Astrocyte of the cerebellum (primary cell): ENCODE measurements at regions not wholly inside any gene's neighbourhood (a gene's known extent, or its start where the extent isn't known, plus 50 kb on each side); places are given as distances from the start of the nearest gene placed in this dataset.

Experiments
- DNase-seq: peaks from one replicate; pipeline ENCODE4 v3.0.0-alpha.2; 2011; ENCODE audit warnings: low read depth
- H3K4me3 ChIP-seq: 2 replicates; pipeline ENCODE4 v1.5.1; 2011; ENCODE audit warnings: mild to moderate bottlenecking, low read depth, low read length, moderate library complexity
- in situ Hi-C: cut with HindIII; loops from 2 replicates; pipeline ENCODE4 v1.10.0; 2017; ENCODE audit warnings: low sequenced_read_pairs
- TF ChIP-seq, protein P1 (sequence below): IDR thresholded peaks from 2 replicates; pipeline ENCODE4 v1.5.1; 2012; ENCODE audit warnings: low read length, low read depth, moderate library complexity, mild to moderate bottlenecking; ENCODE audit errors: missing control alignments

DNA sequence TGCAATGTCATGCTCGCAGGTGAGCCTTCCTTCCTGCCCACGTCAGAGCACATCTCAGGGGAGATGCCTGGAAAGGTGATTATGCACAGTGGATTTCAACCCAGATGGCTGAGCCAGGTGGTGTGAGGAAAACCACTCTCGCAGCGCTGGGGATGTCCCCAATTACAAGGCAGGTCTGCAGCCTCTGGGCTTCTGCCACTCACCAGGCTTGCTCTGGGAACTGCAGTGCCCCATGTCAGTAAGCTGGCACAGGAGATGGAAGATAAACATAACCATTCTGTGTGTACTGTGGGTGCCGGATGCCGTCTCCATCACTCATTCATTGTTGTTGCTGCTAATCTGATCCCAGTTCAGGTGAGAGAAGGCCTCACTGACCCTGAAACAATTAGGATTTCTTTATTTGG lies 222.9 kb upstream of the PITRM1 start:
- TF ChIP-seq, protein P1, sequence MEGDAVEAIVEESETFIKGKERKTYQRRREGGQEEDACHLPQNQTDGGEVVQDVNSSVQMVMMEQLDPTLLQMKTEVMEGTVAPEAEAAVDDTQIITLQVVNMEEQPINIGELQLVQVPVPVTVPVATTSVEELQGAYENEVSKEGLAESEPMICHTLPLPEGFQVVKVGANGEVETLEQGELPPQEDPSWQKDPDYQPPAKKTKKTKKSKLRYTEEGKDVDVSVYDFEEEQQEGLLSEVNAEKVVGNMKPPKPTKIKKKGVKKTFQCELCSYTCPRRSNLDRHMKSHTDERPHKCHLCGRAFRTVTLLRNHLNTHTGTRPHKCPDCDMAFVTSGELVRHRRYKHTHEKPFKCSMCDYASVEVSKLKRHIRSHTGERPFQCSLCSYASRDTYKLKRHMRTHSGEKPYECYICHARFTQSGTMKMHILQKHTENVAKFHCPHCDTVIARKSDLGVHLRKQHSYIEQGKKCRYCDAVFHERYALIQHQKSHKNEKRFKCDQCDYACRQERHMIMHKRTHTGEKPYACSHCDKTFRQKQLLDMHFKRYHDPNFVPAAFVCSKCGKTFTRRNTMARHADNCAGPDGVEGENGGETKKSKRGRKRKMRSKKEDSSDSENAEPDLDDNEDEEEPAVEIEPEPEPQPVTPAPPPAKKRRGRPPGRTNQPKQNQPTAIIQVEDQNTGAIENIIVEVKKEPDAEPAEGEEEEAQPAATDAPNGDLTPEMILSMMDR, result no peak
- in situ Hi-C loops, result no loop called here
- no peak for DNase-seq
- no peak overlapping the region for H3K4me3 ChIP-seq

DNA sequence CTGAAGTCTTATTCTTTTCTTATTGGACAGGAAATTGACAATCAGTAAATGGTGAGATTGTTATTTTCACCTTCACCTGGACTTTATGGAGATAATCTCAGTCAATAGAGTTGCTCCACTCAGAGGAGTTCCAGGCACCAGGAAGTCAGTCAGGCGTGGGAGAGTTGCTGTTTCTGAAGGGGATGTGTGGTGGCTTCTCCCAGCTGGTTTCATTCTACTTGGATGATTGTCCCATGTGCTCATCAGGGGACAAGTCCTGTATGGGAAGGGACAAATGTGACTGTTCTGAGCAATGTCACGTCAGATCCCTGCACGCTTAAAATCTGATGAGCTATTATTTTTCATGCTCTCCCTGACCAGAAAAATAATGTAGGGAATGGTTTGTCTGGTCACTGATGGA lies 222.5 kb upstream of the PITRM1 start:
- no peak overlapping the region for H3K4me3 ChIP-seq
- in situ Hi-C loops, result no loop called here
- TF ChIP-seq, protein P1, result no peak
- DNase-seq, result no peak

DNA sequence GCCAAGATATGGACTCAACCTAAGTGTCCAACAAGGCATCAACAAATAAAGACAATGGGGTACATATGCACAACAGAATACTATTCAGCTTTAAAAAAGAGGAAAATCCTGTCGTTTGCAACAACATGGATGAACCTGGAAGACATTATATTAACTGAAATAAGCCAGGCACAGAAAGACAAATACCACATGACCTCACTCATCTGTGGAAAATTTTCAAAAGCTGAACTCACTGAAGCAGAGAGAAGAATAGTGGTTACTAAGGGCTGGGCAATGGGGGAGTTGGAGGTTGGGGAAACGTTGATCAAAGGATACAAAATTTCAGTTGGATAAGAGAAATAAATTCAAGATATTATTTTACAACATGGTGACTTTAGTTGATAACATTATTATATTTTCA lies 221.4 kb upstream of the PITRM1 start:
- H3K4me3 ChIP-seq, result no peak overlapping the region
- TF ChIP-seq, protein P1, result no peak
- DNase-seq, result peak; percentile 12
- in situ Hi-C loops, result no loop called here

DNA sequence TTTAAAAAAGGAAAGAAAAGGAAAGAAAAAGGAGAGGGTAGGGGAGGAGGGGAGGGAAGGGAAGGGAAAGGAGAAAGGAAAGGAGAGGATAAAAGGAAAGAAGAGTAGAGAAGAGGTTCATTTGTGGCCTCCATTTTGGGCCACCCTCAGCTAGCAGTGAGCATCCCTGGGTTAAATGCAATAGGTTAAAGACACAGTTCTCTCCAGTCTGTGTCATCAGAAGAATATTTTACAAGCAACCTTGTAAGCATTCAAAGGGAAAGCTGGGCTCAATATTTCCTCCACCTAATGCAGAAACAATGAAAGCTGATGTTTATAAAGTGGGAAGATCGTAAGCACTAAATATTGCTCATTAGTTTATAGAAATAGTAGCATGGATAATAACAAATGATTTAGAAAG lies 219.1 kb upstream of the PITRM1 start:
- in situ Hi-C loops, result no loop called here
- TF ChIP-seq, protein P1, result no peak
- DNase-seq, result no peak
- no peak overlapping the region for H3K4me3 ChIP-seq

DNA sequence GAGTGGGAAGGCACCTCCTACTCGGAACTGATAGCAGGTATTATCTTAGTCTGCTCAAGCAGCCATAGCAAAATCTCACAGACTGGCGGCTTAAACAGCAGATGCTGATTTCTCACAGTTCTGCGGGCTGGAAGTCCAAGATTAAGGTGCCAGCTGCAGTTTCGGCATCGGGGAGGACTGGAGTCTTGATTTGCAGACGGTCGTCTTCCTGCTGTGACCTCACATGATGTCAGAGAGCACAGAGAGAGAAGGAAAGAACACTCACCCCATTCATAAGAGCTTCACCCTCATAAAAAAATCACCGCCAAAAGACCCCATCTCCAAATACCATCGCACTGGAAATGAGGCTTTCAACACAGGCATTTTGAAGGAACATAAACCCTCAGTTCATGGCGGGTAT lies 216.5 kb upstream of the PITRM1 start:
- in situ Hi-C loops, result loop anchor here (5.0 kb wide), 1 partner anchor 63 kb away; no protein-coding TSS in a partner anchor
- DNase-seq, result no peak

DNA sequence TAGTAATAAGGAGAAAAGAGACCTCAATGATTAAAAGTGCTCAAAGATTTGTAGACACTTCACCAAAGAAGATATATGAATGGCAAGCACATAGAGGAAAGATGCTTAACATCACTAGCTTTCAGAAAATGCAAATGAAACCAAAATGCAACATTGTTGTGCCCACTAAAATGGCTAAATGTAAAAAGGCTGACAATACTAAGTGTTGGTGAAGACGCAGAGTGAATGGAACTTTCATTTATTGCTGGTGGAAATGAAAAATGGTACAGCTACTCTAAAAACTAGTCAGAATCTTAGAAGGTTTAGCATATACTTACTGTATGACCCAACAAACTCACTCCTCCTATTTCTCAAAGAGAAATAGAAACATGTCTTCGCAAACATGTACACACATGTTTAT lies 212.9 kb upstream of the PITRM1 start:
- in situ Hi-C loops, result loop anchor here (5.0 kb wide), 1 partner anchor 67 kb away; no protein-coding TSS in a partner anchor
- TF ChIP-seq, protein P1, result no peak
- H3K4me3 ChIP-seq, result no peak overlapping the region
- DNase-seq, result no peak

More for the DNA sequence above, 216.5 kb upstream of the PITRM1 start:
- H3K4me3 ChIP-seq, result no peak overlapping the region
- TF ChIP-seq, protein P1, result no peak

DNA sequence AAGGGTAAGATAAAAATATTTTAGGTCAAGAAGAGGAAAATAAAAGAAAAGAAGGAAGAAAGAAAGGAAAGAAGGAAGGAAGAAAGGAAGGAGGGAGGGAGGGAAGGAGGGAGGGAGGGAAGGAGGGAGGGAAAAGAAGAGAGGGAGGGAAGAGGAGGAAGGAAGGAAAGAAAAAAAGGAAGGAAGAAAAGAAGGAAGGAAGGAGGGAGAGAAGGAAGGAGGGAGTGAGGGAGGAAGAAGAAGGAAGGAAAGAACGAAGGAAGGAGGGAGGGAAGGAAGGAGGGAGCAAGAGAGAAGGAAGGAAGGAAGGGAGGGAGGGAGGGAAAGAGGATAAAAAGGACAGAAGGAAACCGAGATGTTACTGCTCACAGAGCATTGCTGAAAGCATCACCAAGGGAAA lies 209.5 kb upstream of the PITRM1 start:
- no peak for DNase-seq

More for the DNA sequence above, 209.5 kb upstream of the PITRM1 start:
- no peak overlapping the region for H3K4me3 ChIP-seq
- TF ChIP-seq, protein P1, result no peak
- in situ Hi-C loops, result no loop called here
